ENCODE measurements at regions not wholly inside any gene's neighbourhood (a gene's known extent, or its start where the extent isn't known, plus 50 kb on each side); places are given as distances from the start of the nearest gene placed in this dataset.

DNA sequence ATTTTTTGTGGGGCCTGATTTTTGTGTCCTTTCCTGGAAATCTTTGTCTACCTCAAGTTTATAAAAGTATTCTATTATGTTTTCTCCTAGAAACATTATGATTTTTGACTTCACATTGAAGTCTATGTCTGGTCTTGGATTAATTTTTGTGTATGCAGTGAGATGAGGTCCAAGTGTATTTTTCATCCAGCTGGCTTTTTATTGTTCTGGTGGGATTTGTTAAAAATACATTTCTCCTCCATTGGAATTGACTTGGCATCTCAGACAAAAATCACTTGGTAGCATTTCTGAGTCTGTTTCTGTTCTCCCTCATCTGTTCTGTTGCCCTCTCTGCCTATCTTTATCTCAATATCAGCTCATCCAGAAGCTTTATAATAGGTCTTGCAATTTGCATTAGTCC, 109.0 kb downstream of the IRX1 start:
- DNase-seq = no peak
- no peak overlapping the region for H3K27ac ChIP-seq (ENCODE audit: low read depth, low read length)
- H3K4me3 Mint-ChIP-seq = no peak overlapping the region
- no peaks in the 10 kb centered on the region for H3K36me3 ChIP-seq (ENCODE audit: insufficient read depth, low read length)
- no peaks in the 10 kb centered on the region for H3K36me3 Mint-ChIP-seq
- H3K4me1 Mint-ChIP-seq = no peaks in the 10 kb centered on the region
- POLR2A ChIA-PET = no interaction called here
- H3K9me3 ChIP-seq (ENCODE audit: low read length) = no peaks in the 10 kb centered on the region
- H3K27me3 Mint-ChIP-seq = no peaks in the 10 kb centered on the region
- H3K27ac Mint-ChIP-seq = no peak overlapping the region
- CTCF ChIA-PET = no interaction called here
- H3K4me3 ChIP-seq (ENCODE audit: low read length) = no peak overlapping the region
- no peaks in the 10 kb centered on the region for H3K27me3 ChIP-seq (ENCODE audit: insufficient read depth, low read length, poor library complexity, severe bottlenecking)
- no peaks in the 10 kb centered on the region for H3K4me1 ChIP-seq (ENCODE audit: insufficient read depth, low read length)
- H3K9me3 Mint-ChIP-seq = peaks cover 5 to 9% (median 6%) of the 10 kb centered on the region in 5 donors

DNA sequence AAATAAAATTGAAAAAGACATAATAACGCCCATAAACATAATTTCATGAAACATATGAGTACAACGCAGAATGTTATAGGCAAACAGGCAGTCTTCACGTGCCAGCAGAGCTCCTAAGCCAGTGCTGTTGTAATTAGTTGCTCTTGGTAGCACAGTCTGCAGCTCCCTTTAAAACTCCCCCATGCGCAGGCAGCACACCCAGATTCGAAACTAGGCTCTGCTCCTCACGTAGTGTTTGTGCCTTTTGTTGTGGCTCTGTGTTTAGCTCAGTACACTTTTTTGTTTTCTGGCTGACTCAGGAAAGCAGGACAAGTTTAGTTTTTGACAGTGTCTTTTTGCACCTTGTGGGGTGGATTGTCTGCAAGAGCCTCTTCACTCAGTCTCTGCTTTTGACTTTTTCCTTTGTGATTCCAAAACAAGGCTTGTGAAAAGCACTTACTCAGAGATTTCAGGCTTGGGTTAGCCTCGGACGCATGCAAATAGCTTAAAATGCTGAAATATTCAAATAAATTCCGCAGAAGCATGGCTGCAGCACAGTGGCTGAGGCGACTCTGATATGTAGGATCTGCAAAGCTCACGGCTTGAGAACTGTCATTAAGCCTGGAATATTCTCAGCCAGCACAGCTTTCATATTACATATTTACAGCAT, 113.6 kb downstream of the IRX1 start:
- H3K27ac Mint-ChIP-seq = no peak overlapping the region
- H3K36me3 Mint-ChIP-seq = no peaks in the 10 kb centered on the region
- no peaks in the 10 kb centered on the region for H3K27me3 Mint-ChIP-seq
- H3K27me3 ChIP-seq (ENCODE audit: insufficient read depth, low read length, poor library complexity, severe bottlenecking) = no peaks in the 10 kb centered on the region
- no peak overlapping the region for H3K4me3 Mint-ChIP-seq
- no peak for DNase-seq
- H3K4me1 Mint-ChIP-seq = no peaks in the 10 kb centered on the region
- H3K27ac ChIP-seq (ENCODE audit: low read depth, low read length) = no peak overlapping the region
- POLR2A ChIA-PET = no interaction called here
- H3K9me3 Mint-ChIP-seq = peaks cover 4 to 25% (median 8%) of the 10 kb centered on the region in 5 donors
- H3K9me3 ChIP-seq (ENCODE audit: low read length) = no peaks in the 10 kb centered on the region
- CTCF ChIA-PET = no interaction called here
- H3K4me1 ChIP-seq (ENCODE audit: insufficient read depth, low read length) = no peaks in the 10 kb centered on the region
- H3K4me3 ChIP-seq (ENCODE audit: low read length) = no peak overlapping the region
- H3K36me3 ChIP-seq (ENCODE audit: insufficient read depth, low read length) = no peaks in the 10 kb centered on the region

- H3K9me3 Mint-ChIP-seq = peaks cover 3 to 25% (median 6%) of the 10 kb centered on the region in 5 donors
- ChIA-PET CTCF (no interaction called here), POLR2A (no interaction called here)
- Histone ChIP-seq H3K4me3 (ENCODE audit: low read length) (no peak overlapping the region), H3K9me3 (ENCODE audit: low read length) (no peaks in the 10 kb centered on the region), H3K27ac (ENCODE audit: low read depth, low read length) (no peak overlapping the region), H3K27me3 (ENCODE audit: insufficient read depth, low read length, poor library complexity, severe bottlenecking) (no peaks in the 10 kb centered on the region), H3K36me3 (ENCODE audit: insufficient read depth, low read length) (no peaks in the 10 kb centered on the region), H3K4me1 (ENCODE audit: insufficient read depth, low read length) (no peaks in the 10 kb centered on the region)
- no peaks in the 10 kb centered on the region for H3K36me3 Mint-ChIP-seq
- no peak for DNase-seq
- H3K4me1 Mint-ChIP-seq = no peaks in the 10 kb centered on the region
- H3K27ac Mint-ChIP-seq = no peak overlapping the region
- no peaks in the 10 kb centered on the region for H3K27me3 Mint-ChIP-seq
- no peak overlapping the region for H3K4me3 Mint-ChIP-seq
These were observed 114.2 kb downstream of the IRX1 start for GRCh38 chr5:3709717-3710348.

GRCh38 chr5:3715062-3715461, 119.4 kb downstream of the IRX1 start:
- H3K27me3 Mint-ChIP-seq = no peaks in the 10 kb centered on the region

GRCh38 chr5:3729631-3730030, 134.0 kb downstream of the IRX1 start:
- Mint-ChIP-seq H3K4me3 (no peak overlapping the region), H3K9me3 (peaks cover under 1 to 10% (median 3%) of the 10 kb centered on the region in 5 donors), H3K27ac (no peak overlapping the region), H3K4me1 (no peaks in the 10 kb centered on the region), H3K27me3 (peaks cover 0 to 2% of the 10 kb centered on the region in 2 donors), H3K36me3 (no peaks in the 10 kb centered on the region)
- CTCF ChIA-PET = no interaction called here
- Histone ChIP-seq H3K27me3 (ENCODE audit: insufficient read depth, low read length, poor library complexity, severe bottlenecking) (no peaks in the 10 kb centered on the region), H3K27ac (ENCODE audit: low read depth, low read length) (no peak overlapping the region), H3K4me1 (ENCODE audit: insufficient read depth, low read length) (no peaks in the 10 kb centered on the region), H3K4me3 (ENCODE audit: low read length) (no peak overlapping the region), H3K9me3 (ENCODE audit: low read length) (no peaks in the 10 kb centered on the region), H3K36me3 (ENCODE audit: insufficient read depth, low read length) (no peaks in the 10 kb centered on the region)
- POLR2A ChIA-PET = no interaction called here
- DNase-seq = no peak

More at GRCh38 chr5:3715062-3715461, 119.4 kb downstream of the IRX1 start:
- no peaks in the 10 kb centered on the region for H3K36me3 ChIP-seq (ENCODE audit: insufficient read depth, low read length)
- H3K27ac ChIP-seq (ENCODE audit: low read depth, low read length) = no peak overlapping the region
- DNase-seq = no peak
- no peak overlapping the region for H3K27ac Mint-ChIP-seq
- H3K36me3 Mint-ChIP-seq = no peaks in the 10 kb centered on the region
- H3K9me3 ChIP-seq (ENCODE audit: low read length) = no peaks in the 10 kb centered on the region
- no peaks in the 10 kb centered on the region for H3K4me1 Mint-ChIP-seq
- H3K4me1 ChIP-seq (ENCODE audit: insufficient read depth, low read length) = no peaks in the 10 kb centered on the region
- ChIA-PET CTCF (no interaction called here), POLR2A (no interaction called here)
- no peaks in the 10 kb centered on the region for H3K27me3 ChIP-seq (ENCODE audit: insufficient read depth, low read length, poor library complexity, severe bottlenecking)
- H3K9me3 Mint-ChIP-seq = peaks cover 0 to 18% (median 7%) of the 10 kb centered on the region in 5 donors
- H3K4me3 Mint-ChIP-seq = no peak overlapping the region
- no peak overlapping the region for H3K4me3 ChIP-seq (ENCODE audit: low read length)

GRCh38 chr5:3734632-3735031, 139.0 kb downstream of the IRX1 start:
- Mint-ChIP-seq H3K36me3 (no peaks in the 10 kb centered on the region), H3K9me3 (peaks cover 2 to 13% (median 7%) of the 10 kb centered on the region in 5 donors), H3K4me3 (no peak overlapping the region), H3K27ac (no peak overlapping the region), H3K4me1 (no peaks in the 10 kb centered on the region), H3K27me3 (no peaks in the 10 kb centered on the region)
- DNase-seq = no peak
- no peak overlapping the region for H3K4me3 ChIP-seq (ENCODE audit: low read length)
- ChIA-PET POLR2A (no interaction called here), CTCF (no interaction called here)
- H3K4me1 ChIP-seq (ENCODE audit: insufficient read depth, low read length) = no peaks in the 10 kb centered on the region
- no peaks in the 10 kb centered on the region for H3K27me3 ChIP-seq (ENCODE audit: insufficient read depth, low read length, poor library complexity, severe bottlenecking)
- H3K9me3 ChIP-seq (ENCODE audit: low read length) = no peaks in the 10 kb centered on the region
- no peak overlapping the region for H3K27ac ChIP-seq (ENCODE audit: low read depth, low read length)
- H3K36me3 ChIP-seq (ENCODE audit: insufficient read depth, low read length) = no peaks in the 10 kb centered on the region

GRCh38 chr5:3736466-3736865, 140.8 kb downstream of the IRX1 start:
- Mint-ChIP-seq H3K9me3 (peaks cover 3 to 13% (median 7%) of the 10 kb centered on the region in 5 donors), H3K4me3 (no peak overlapping the region), H3K27me3 (no peaks in the 10 kb centered on the region), H3K4me1 (no peaks in the 10 kb centered on the region), H3K36me3 (no peaks in the 10 kb centered on the region), H3K27ac (no peak overlapping the region)
- DNase-seq = no peak
- CTCF ChIA-PET = no interaction called here
- Histone ChIP-seq H3K27me3 (ENCODE audit: insufficient read depth, low read length, poor library complexity, severe bottlenecking) (no peaks in the 10 kb centered on the region), H3K9me3 (ENCODE audit: low read length) (no peaks in the 10 kb centered on the region), H3K4me3 (ENCODE audit: low read length) (no peak overlapping the region), H3K36me3 (ENCODE audit: insufficient read depth, low read length) (no peaks in the 10 kb centered on the region), H3K27ac (ENCODE audit: low read depth, low read length) (no peak overlapping the region), H3K4me1 (ENCODE audit: insufficient read depth, low read length) (no peaks in the 10 kb centered on the region)
- POLR2A ChIA-PET = no interaction called here

DNA sequence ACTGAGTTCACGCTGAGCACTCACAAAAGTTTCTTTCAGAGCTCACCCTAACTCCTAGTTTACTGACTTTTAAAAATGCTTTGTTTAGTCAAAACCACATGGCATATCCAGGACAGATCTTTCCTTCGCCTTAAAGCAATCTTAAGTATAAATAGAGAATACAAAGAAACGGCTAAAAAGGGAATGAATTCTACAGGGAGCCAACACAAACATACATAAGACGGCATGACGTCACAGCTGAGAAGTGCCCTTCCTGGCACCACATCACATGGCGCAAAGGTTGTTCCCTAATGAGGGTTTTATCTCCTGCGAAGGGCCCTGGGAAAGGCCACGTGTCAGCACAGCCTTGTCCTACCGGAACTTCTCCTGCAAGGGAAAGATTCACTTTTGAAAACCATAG, 141.3 kb downstream of the IRX1 start:
- ChIA-PET POLR2A (no interaction called here), CTCF (no interaction called here)
- H3K4me1 ChIP-seq (ENCODE audit: insufficient read depth, low read length) = no peaks in the 10 kb centered on the region
- H3K27ac Mint-ChIP-seq = no peak overlapping the region
- H3K27me3 Mint-ChIP-seq = no peaks in the 10 kb centered on the region
- H3K36me3 Mint-ChIP-seq = no peaks in the 10 kb centered on the region
- H3K27ac ChIP-seq (ENCODE audit: low read depth, low read length) = no peak overlapping the region
- no peaks in the 10 kb centered on the region for H3K4me1 Mint-ChIP-seq
- H3K4me3 ChIP-seq (ENCODE audit: low read length) = no peak overlapping the region
- no peak overlapping the region for H3K4me3 Mint-ChIP-seq
- DNase-seq = no peak
- H3K9me3 ChIP-seq (ENCODE audit: low read length) = no peaks in the 10 kb centered on the region
- H3K9me3 Mint-ChIP-seq = peaks cover 3 to 13% (median 8%) of the 10 kb centered on the region in 5 donors
- H3K36me3 ChIP-seq (ENCODE audit: insufficient read depth, low read length) = no peaks in the 10 kb centered on the region
- H3K27me3 ChIP-seq (ENCODE audit: insufficient read depth, low read length, poor library complexity, severe bottlenecking) = no peaks in the 10 kb centered on the region

Measured in CD8-positive, alpha-beta memory T cell (primary cell).